ENCODE measurements at regions not wholly inside any gene's neighbourhood (a gene's known extent, or its start where the extent isn't known, plus 50 kb on each side); places are given as distances from the start of the nearest gene placed in this dataset.

DNA sequence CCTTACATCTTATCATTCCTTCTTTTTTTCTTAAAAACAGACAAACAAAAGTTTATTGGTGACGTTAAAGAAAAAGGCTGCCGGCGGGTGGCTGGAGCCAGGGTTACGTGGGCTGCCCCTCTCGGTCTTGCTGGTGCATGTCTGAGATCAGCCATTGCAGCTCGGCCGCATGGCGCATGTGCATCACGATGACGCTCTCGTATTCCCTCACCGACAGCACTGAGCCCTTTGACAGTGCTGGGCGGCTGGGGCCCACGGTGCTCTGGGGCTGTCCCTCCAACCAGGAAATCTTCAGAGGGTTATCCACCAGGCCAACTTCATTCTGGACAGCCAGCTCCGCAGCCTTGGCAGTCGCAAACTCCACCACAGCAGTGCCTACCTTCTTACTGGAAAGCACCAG is 1081.8 kb upstream of the TMEFF2 start:
- no peak for ATAC-seq (ENCODE audit: low FRiP score)
- no peak for DNase-seq (ENCODE audit: low spot score)
- TF ChIP-seq CTCF (IDR thresholded peaks at IDR 0.05): no peak

DNA sequence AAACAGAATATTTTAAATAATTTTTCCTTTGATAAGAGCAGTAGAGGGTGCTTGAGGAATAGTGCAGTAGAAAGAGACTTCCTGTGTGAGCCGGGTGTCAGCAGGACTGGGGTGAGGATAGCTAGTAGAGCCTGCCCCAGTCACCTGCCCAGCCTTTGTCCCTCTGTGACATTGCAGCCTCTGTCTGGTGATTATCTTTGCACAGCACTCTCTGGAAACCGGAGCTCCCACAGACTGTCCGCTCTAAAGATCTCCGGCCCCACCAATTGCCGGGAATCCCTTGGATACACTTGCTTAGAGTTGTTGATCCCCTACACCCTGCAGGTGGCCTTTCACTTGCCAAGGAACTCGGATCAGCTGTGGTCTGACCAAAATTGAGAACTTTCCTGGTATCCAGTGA is 1081.3 kb upstream of the TMEFF2 start:
- DNase-seq (ENCODE audit: low spot score): no peak
- no peak for TF ChIP-seq CTCF (IDR thresholded peaks at IDR 0.05)
- ATAC-seq (ENCODE audit: low FRiP score): no peak

- TF ChIP-seq CTCF (IDR thresholded peaks at IDR 0.05): no peak
- no peak for ATAC-seq (ENCODE audit: low FRiP score)
- no peak for DNase-seq (ENCODE audit: low spot score)
Observed at GRCh38 chr2:193272011-193272410, 1077.3 kb upstream of the TMEFF2 start.

DNA sequence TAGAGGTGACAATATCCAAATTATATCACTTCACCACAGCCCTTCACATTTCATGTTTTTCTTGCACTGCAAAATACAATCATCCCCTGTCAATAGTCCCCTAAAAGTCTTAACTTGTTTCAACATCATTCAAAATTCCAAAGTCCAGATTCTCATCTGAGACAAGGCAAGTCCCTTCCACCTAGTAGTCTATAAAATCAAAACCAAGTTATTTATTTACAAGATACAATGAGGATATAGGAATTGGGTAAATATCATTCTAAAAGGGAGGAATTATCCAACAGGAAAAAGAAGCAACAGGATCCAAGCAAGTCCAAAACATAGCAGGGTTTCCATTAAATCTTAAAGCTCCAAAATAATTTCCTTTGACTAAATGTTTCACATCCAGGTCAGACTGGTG is 1076.1 kb upstream of the TMEFF2 start:
- DNase-seq (ENCODE audit: low spot score) (no peak), ATAC-seq (ENCODE audit: low FRiP score) (no peak)

GRCh38 chr2:193267496-193268002 is 1072.8 kb upstream of the TMEFF2 start:
- no peak for DNase-seq (ENCODE audit: low spot score)
- TF ChIP-seq CTCF (IDR thresholded peaks at IDR 0.05): no peak
- ATAC-seq (ENCODE audit: low FRiP score): no peak

More for the DNA sequence above, 1076.1 kb upstream of the TMEFF2 start:
- no peak for TF ChIP-seq CTCF (IDR thresholded peaks at IDR 0.05)

GRCh38 chr2:193253014-193253530 is 1058.3 kb upstream of the TMEFF2 start:
- ATAC-seq (ENCODE audit: low FRiP score): no peak
- no peak for TF ChIP-seq CTCF (IDR thresholded peaks at IDR 0.05)
- DNase-seq (ENCODE audit: low spot score): no peak

DNA sequence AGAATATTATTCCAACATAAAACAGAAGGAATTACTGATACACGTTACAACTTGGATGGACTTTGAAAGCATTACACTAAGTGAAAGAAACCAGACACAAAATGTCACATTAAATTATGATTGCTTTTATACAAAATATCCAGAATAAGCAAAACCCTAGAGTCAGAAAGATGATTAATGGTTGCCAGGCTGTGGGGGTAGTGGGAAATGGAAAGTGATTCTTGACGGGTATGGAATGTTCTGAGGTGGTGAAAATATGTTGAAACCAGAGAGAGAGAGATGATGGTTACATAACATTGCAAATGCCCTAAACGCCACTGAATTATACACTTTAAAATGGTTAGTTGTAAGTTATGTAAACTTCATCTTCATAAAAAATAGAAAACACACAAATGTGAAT is 1057.2 kb upstream of the TMEFF2 start:
- ATAC-seq (ENCODE audit: low FRiP score): no peak
- TF ChIP-seq CTCF (IDR thresholded peaks at IDR 0.05): no peak
- DNase-seq (ENCODE audit: low spot score): no peak

All from omental fat pad (tissue), 3 donors.